ENCODE measurements at regions not wholly inside any gene's neighbourhood (a gene's known extent, or its start where the extent isn't known, plus 50 kb on each side); places are given as distances from the start of the nearest gene placed in this dataset.

DNA sequence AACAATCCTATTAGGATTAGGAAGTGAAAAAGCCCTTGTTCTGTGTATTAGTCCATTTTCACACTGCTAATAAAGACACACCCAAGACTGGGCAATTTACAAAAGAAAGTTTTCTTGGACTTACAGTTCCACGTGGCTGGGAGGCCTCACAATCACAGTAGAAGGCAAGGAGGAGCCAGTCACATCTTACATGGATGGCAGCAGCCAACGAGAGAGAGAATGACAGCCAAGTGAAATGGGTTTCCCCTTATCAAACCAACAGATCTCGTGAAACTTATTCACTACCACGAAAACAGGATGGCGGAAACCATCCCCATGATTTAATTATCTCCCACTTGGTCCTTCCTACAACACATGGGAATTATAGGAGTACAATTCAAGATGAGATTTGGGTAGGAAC is 248.2 kb upstream of the KCNMB2 start:
- Histone ChIP-seq H3K27me3 (no peaks in the 10 kb centered on the region), H3K36me3 (ENCODE audit: low read depth, missing control alignments) (no peaks in the 10 kb centered on the region), H3K9me3 (no peaks in the 10 kb centered on the region), H3K4me1 (no peaks in the 10 kb centered on the region), H3K27ac (no peak overlapping the region), H3K4me3 (no peak overlapping the region)
- DNase-seq: no peak
- TF ChIP-seq POLR2A (IDR thresholded peaks at IDR 0.05): no peak
- TF ChIP-seq, protein P1, sequence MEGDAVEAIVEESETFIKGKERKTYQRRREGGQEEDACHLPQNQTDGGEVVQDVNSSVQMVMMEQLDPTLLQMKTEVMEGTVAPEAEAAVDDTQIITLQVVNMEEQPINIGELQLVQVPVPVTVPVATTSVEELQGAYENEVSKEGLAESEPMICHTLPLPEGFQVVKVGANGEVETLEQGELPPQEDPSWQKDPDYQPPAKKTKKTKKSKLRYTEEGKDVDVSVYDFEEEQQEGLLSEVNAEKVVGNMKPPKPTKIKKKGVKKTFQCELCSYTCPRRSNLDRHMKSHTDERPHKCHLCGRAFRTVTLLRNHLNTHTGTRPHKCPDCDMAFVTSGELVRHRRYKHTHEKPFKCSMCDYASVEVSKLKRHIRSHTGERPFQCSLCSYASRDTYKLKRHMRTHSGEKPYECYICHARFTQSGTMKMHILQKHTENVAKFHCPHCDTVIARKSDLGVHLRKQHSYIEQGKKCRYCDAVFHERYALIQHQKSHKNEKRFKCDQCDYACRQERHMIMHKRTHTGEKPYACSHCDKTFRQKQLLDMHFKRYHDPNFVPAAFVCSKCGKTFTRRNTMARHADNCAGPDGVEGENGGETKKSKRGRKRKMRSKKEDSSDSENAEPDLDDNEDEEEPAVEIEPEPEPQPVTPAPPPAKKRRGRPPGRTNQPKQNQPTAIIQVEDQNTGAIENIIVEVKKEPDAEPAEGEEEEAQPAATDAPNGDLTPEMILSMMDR (IDR thresholded peaks at IDR 0.05): no peak
- intact Hi-C loops (cut with DNase I; ENCODE audit: low total_unique reads): no loop called here
- WGBS, 2 donors: 88 to 91% methylated on average over 5 of the region's 5 CpGs

DNA sequence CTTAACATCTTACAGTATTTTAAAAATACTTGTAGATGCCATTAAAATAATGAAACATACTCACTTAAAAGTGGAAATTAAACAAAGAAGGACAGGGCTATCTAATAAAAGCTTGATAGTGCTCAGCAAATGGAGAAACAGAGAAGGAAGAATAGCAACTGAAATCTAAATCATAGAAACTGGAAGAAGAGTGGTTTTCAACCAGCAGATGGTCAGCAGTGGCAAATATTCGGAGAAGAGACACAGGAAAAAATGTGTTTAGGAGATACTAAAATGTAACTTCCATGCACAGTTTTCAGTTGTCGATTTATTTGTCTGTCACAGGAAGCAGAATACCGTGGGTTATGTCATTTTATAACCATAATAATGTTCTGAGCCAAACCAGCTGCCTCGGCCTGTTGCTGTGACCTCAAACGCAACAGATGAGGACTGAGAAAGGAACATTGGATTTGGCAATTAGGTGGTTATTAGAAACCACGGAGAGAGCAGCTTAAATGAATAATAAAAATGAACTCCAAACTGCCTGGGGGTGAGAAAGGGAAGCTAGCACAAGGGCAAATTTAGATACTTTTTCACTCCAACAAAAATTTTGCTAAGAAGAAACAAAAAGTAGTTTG is 246.6 kb upstream of the KCNMB2 start:
- H3K27me3 ChIP-seq: no peaks in the 10 kb centered on the region
- H3K4me1 ChIP-seq: no peaks in the 10 kb centered on the region
- intact Hi-C loops (cut with DNase I; ENCODE audit: low total_unique reads): no loop called here
- no peaks in the 10 kb centered on the region for H3K36me3 ChIP-seq (ENCODE audit: low read depth, missing control alignments)
- no peak for DNase-seq
- H3K27ac ChIP-seq: no peak overlapping the region
- WGBS, 2 donors: 49 to 57% methylated on average over 6 of the region's 6 CpGs
- TF ChIP-seq, protein P1 (IDR thresholded peaks at IDR 0.05): no peak
- no peak for TF ChIP-seq POLR2A (IDR thresholded peaks at IDR 0.05)
- no peak overlapping the region for H3K4me3 ChIP-seq
- H3K9me3 ChIP-seq: no peaks in the 10 kb centered on the region

DNA sequence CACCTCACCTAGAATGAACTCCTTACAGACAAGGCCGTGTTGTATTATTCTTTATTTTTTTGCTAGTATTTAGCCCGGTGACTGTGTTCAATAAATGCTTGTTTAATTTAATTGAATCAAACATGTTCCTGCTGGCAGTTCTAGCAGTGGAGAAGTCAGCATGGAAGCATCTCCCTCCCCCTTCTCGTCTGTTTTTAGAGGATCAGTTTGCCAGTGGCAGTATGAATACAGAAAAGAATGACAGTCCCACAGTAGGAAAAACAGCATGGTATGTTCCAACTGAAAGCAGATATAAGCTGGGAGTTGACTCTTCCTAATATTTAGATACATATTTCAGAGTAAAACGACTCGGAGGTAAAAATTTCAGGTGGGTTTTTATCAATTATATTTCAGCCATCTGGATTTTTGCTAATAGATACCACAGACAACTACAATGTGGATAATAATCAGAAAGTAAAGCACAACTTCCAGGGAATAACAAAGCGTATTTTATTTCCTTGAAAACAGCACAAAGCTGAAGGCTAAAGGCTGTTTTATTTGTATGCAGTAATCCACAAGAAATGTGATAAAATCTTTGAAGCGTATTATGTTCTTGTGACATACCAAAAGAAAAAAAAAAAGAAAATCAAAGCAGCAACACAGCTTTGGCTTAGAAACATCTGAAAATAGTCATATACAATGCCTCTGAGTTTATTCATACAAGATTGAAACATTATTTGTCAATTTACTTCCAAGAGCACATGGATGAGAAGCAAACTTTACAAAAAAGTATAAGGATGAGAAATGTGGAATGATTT is 244.5 kb upstream of the KCNMB2 start:
- TF ChIP-seq, protein P1 (IDR thresholded peaks at IDR 0.05): no peak
- TF ChIP-seq POLR2A (IDR thresholded peaks at IDR 0.05): no peak
- H3K4me3 ChIP-seq: no peak overlapping the region
- no peaks in the 10 kb centered on the region for H3K36me3 ChIP-seq (ENCODE audit: low read depth, missing control alignments)
- WGBS, 2 donors: 80 to 84% methylated on average over 7 of the region's 7 CpGs
- H3K9me3 ChIP-seq: no peaks in the 10 kb centered on the region
- DNase-seq: no peak
- no peaks in the 10 kb centered on the region for H3K4me1 ChIP-seq
- no peak overlapping the region for H3K27ac ChIP-seq
- H3K27me3 ChIP-seq: no peaks in the 10 kb centered on the region
- intact Hi-C loops (cut with DNase I; ENCODE audit: low total_unique reads): no loop called here

DNA sequence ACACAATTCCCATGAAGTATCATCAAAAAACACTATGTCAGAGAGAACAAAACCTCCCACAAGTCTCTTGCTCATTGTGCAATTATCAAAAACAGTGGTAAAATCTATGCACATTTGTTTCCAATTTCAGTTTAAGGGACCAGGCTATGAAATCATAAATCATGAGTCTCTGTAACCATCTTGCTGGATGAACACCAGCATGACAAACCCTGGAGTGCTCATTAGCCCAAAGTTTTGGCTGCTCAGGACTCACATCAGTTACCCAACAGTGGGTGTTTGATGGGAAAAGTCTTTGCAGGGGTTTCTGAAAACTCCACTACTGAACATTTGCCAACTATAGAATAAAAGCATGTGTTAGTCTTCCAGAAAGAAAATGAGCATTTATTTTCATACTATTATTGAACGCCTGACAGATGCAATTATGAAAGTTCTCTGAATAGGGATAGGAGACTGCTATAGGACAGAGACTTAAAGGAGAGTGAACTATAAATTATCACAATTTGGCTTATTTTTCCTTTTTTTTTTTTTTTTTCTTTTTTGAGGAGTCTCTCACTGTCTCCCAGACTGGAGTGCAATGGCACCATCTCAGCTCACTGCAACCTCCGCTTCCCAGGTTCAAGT is 240.8 kb upstream of the KCNMB2 start:
- no peak for TF ChIP-seq POLR2A (IDR thresholded peaks at IDR 0.05)
- TF ChIP-seq, protein P1 (IDR thresholded peaks at IDR 0.05): no peak
- intact Hi-C loops (cut with DNase I; ENCODE audit: low total_unique reads): no loop called here
- H3K36me3 ChIP-seq (ENCODE audit: low read depth, missing control alignments): no peaks in the 10 kb centered on the region
- no peak overlapping the region for H3K27ac ChIP-seq
- DNase-seq: no peak
- H3K9me3 ChIP-seq: no peaks in the 10 kb centered on the region
- 94% methylated on average over 2 of the region's 2 CpGs for WGBS, 2 donors
- H3K4me1 ChIP-seq: no peaks in the 10 kb centered on the region
- no peak overlapping the region for H3K4me3 ChIP-seq
- H3K27me3 ChIP-seq: no peaks in the 10 kb centered on the region

Measured in testis (tissue), 2 donors.